Thoracic aorta (tissue), 2 donors: ENCODE measurements at regions not wholly inside any gene's neighbourhood (a gene's known extent, or its start where the extent isn't known, plus 50 kb on each side); places are given as distances from the start of the nearest gene placed in this dataset.

ENCODE experiments used
- ATAC-seq: fragments of 150-250 bp; one replicate; pipeline ENCODE4 v1.8.0; 2017; ENCODE audit warnings: low read depth; ENCODE audit not compliant: insufficient number of reproducible peaks, low FRiP score
- DNase-seq: peaks from one replicate; pipeline ENCODE4 v3.0.0-alpha.2; 2020; ENCODE audit warnings: low spot score
- H3K27ac ChIP-seq, 2 donors: fragments of 200-600 bp; sonication (generic); 1 replicate in 1 of 2; 2 replicates in 1 of 2; pipeline ENCODE4 v1.5.1; 2016; ENCODE audit warnings: mild to moderate bottlenecking in 2 of 2, moderate library complexity in 2 of 2
- H3K27me3 ChIP-seq: fragments of 200-600 bp; sonication (generic); replicated peaks from 2 replicates; pipeline ENCODE4 v1.6.0; 2016; ENCODE audit warnings: mild to moderate bottlenecking; ENCODE audit not compliant: insufficient read depth
- H3K36me3 ChIP-seq: fragments of 200-600 bp; sonication (generic); one replicate; pipeline ENCODE4 v1.5.1; 2016
- H3K4me1 ChIP-seq, 2 donors: fragments of 200-600 bp; sonication (generic); 1 replicate in 1 of 2; 2 replicates in 1 of 2; pipeline versions ENCODE4 v1.5.1 to v1.6.0; 2016; ENCODE audit warnings: low read depth in 2 of 2, mild to moderate bottlenecking in 1 of 2; ENCODE audit not compliant: control insufficient read depth in 1 of 2
- H3K4me3 ChIP-seq: fragments of 200-600 bp; sonication (generic); 2 replicates; pipeline ENCODE4 v1.5.1; 2016; ENCODE audit warnings: mild to moderate bottlenecking
- H3K9me3 ChIP-seq: fragments of 200-600 bp; sonication (generic); 2 replicates; pipeline ENCODE4 v1.5.1; 2016
- TF ChIP-seq, protein P1 (sequence below): fragments of 200-600 bp; sonication (generic); IDR thresholded peaks from one replicate; pipeline ENCODE4 v1.5.1; 2019; ENCODE audit warnings: antibody characterized with exemption

DNA sequence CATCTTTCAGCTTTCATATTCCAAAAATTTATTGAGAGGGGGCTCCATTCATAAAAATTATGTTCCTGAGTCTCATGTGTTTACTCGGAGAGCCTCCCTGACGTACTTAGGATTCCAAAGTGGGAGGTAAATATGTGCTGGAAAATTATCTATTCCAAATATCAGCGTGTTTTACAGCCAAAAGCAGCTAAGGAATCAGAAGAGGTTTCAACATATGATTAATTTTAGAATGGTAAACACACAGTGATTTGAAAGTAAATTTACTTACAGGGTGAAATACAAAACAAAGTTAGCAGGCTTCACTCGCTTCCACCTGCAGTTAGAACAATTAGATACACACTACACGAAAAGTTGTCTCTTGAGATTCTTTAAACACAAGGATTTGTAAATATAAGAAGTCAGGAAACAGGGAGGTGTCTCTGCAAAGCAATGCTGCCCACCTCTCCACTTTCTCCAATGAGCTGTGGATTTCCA is 313.8 kb upstream of the NBEA start:
- ATAC-seq: no peak
- DNase-seq: no peak
- Histone ChIP-seq H3K4me1 (no peaks in the 10 kb centered on the region), H3K27ac (no peak overlapping the region), H3K9me3 (no peaks in the 10 kb centered on the region), H3K4me3 (no peak overlapping the region), H3K27me3 (no peaks in the 10 kb centered on the region), H3K36me3 (no peaks in the 10 kb centered on the region)
- TF ChIP-seq, protein P1, sequence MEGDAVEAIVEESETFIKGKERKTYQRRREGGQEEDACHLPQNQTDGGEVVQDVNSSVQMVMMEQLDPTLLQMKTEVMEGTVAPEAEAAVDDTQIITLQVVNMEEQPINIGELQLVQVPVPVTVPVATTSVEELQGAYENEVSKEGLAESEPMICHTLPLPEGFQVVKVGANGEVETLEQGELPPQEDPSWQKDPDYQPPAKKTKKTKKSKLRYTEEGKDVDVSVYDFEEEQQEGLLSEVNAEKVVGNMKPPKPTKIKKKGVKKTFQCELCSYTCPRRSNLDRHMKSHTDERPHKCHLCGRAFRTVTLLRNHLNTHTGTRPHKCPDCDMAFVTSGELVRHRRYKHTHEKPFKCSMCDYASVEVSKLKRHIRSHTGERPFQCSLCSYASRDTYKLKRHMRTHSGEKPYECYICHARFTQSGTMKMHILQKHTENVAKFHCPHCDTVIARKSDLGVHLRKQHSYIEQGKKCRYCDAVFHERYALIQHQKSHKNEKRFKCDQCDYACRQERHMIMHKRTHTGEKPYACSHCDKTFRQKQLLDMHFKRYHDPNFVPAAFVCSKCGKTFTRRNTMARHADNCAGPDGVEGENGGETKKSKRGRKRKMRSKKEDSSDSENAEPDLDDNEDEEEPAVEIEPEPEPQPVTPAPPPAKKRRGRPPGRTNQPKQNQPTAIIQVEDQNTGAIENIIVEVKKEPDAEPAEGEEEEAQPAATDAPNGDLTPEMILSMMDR: no peak

DNA sequence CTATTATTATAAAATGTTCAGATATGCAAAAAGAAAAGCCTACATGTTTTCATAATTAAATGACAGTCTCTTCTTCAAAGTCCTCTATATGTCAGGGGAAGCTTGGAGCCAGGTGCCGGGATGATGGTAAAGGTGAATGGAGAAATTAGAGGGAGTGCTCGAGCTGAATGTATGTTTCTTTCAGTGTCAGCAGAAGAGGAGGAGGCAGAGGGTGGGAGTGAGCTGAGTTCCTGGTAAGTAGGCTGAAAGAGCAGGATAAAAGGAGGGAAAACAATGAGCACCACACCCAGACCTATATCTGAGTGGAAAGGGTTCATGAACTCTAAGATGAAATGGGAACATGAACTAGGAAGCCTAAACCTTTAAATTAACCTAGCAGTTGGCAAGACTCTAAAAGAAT is 307.6 kb upstream of the NBEA start:
- no peak for DNase-seq
- TF ChIP-seq, protein P1: no peak
- no peaks in the 10 kb centered on the region for H3K9me3 ChIP-seq
- no peaks in the 10 kb centered on the region for H3K27me3 ChIP-seq
- no peak for ATAC-seq
- no peaks in the 10 kb centered on the region for H3K4me1 ChIP-seq
- H3K4me3 ChIP-seq: no peak overlapping the region
- no peaks in the 10 kb centered on the region for H3K36me3 ChIP-seq
- no peak overlapping the region for H3K27ac ChIP-seq

DNA sequence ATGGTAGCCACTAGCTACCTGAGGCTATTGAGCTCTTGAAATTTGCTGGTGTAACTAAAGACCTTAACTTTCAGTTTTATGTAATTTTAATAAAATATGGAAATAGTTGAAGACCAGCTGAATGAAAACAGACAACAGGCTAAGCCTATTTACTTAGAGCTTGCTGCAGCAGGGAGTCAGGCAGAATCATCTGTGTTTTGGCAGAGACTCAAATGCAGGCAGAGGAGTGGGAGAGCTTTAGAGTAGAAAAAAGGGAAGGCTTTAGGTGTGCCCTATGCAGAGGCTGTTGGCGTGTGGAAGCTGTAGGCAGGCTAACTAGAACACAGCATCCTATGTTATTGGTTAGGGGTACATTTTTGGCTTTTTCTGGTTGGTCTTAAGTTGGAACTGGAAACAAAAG is 304.9 kb upstream of the NBEA start:
- no peaks in the 10 kb centered on the region for H3K36me3 ChIP-seq
- TF ChIP-seq, protein P1: no peak
- no peaks in the 10 kb centered on the region for H3K4me1 ChIP-seq
- DNase-seq: no peak
- no peak overlapping the region for H3K4me3 ChIP-seq
- ATAC-seq: no peak
- no peak overlapping the region for H3K27ac ChIP-seq
- H3K27me3 ChIP-seq: no peaks in the 10 kb centered on the region
- H3K9me3 ChIP-seq: no peaks in the 10 kb centered on the region

GRCh38 chr13:34637636-34638035 is 304.4 kb upstream of the NBEA start:
- ATAC-seq (no peak), DNase-seq (no peak)
- H3K4me3 ChIP-seq: no peak overlapping the region
- no peaks in the 10 kb centered on the region for H3K4me1 ChIP-seq
- no peaks in the 10 kb centered on the region for H3K36me3 ChIP-seq
- no peak overlapping the region for H3K27ac ChIP-seq
- TF ChIP-seq, protein P1: no peak
- no peaks in the 10 kb centered on the region for H3K27me3 ChIP-seq
- no peaks in the 10 kb centered on the region for H3K9me3 ChIP-seq

- no peak overlapping the region for H3K4me3 ChIP-seq
- no peak overlapping the region for H3K27ac ChIP-seq
- no peaks in the 10 kb centered on the region for H3K4me1 ChIP-seq
- no peak for DNase-seq
- TF ChIP-seq, protein P1: no peak
- ATAC-seq: no peak
- no peaks in the 10 kb centered on the region for H3K27me3 ChIP-seq
- no peaks in the 10 kb centered on the region for H3K9me3 ChIP-seq
- no peaks in the 10 kb centered on the region for H3K36me3 ChIP-seq
These were observed 303.2 kb upstream of the NBEA start for GRCh38 chr13:34638897-34639296.
